HG02840 (cell line): ENCODE measurements at regions not wholly inside any gene's neighbourhood (a gene's known extent, or its start where the extent isn't known, plus 50 kb on each side); places are given as distances from the start of the nearest gene placed in this dataset.
"Not testable (repeated sequence)": the region's sequence is repeated elsewhere in the genome, so short reads cannot be mapped to it uniquely, and the experiment has no call there.

Experiments
- ATAC-seq: cut with Tn5 transposase; IDR thresholded peaks from one replicate; pipeline ENCODE4 v1.9.1; 2021; ENCODE audit warnings: mild to moderate bottlenecking, moderate library complexity, moderate number of reproducible peaks; ENCODE audit not compliant: unreplicated experiment, low FRiP score

GRCh38 chr22:22714600-22715335 is 70.4 kb downstream of the GGTLC2 start:
- ATAC-seq: no peak

- ATAC-seq: no peak
These were observed 71.8 kb downstream of the GGTLC2 start for GRCh38 chr22:22716136-22716665.

GRCh38 chr22:22717664-22718063 is 73.2 kb downstream of the GGTLC2 start:
- no peak for ATAC-seq

- ATAC-seq: peak; percentile 55
These were observed 75.8 kb downstream of the GGTLC2 start for GRCh38 chr22:22720201-22720723.

- peak; percentile 51 for ATAC-seq
These were observed 76.4 kb downstream of the GGTLC2 start for GRCh38 chr22:22720724-22721261.

GRCh38 chr22:22721681-22722354 is 77.4 kb downstream of the GGTLC2 start:
- no peak for ATAC-seq

GRCh38 chr22:22728382-22728781 is 84.0 kb downstream of the GGTLC2 start:
- ATAC-seq: no peak

GRCh38 chr22:22730655-22731373 is 86.4 kb downstream of the GGTLC2 start:
- ATAC-seq: no peak

- ATAC-seq: no peak
These were observed 86.9 kb downstream of the GGTLC2 start for GRCh38 chr22:22731374-22731676.

GRCh38 chr22:22733006-22733405 is 88.6 kb downstream of the GGTLC2 start:
- ATAC-seq: not testable (repeated sequence)

- ATAC-seq: no peak
These were observed 89.5 kb downstream of the GGTLC2 start for GRCh38 chr22:22733881-22734373.

GRCh38 chr22:22734395-22735272 is 90.2 kb downstream of the GGTLC2 start:
- not testable (repeated sequence) for ATAC-seq

GRCh38 chr22:22735276-22735675 is 90.9 kb downstream of the GGTLC2 start:
- ATAC-seq: not testable (repeated sequence)

GRCh38 chr22:22735695-22736611 is 91.5 kb downstream of the GGTLC2 start:
- no peak for ATAC-seq

- no peak for ATAC-seq
These were observed 93.2 kb downstream of the GGTLC2 start for GRCh38 chr22:22737590-22737989.

GRCh38 chr22:22738959-22739585 is 94.7 kb downstream of the GGTLC2 start:
- no peak for ATAC-seq

- no peak for ATAC-seq
These were observed 96.3 kb downstream of the GGTLC2 start for GRCh38 chr22:22740560-22741276.
